NB4 (cell line): ENCODE measurements at regions not wholly inside any gene's neighbourhood (a gene's known extent, or its start where the extent isn't known, plus 50 kb on each side); places are given as distances from the start of the nearest gene placed in this dataset.

Experiments
- POLR2A ChIP-seq: IDR thresholded peaks from 2 replicates; pipeline ENCODE4 v1.6.1; 2011; ENCODE audit warnings: mild to moderate bottlenecking; ENCODE audit not compliant: insufficient read length; ENCODE audit errors: extremely low read depth
- TF ChIP-seq, protein P1 (sequence below): IDR thresholded peaks from one replicate; pipeline ENCODE4 v1.5.1; 2012; ENCODE audit warnings: low read depth, low read length
- TF ChIP-seq, protein P2 (sequence below): IDR thresholded peaks from 2 replicates; pipeline ENCODE4 v1.6.1; 2011; ENCODE audit warnings: low read depth, low read length

GRCh38 chr12:118841588-118841987, 139.8 kb upstream of the SRRM4 start:
- TF ChIP-seq, protein P1, sequence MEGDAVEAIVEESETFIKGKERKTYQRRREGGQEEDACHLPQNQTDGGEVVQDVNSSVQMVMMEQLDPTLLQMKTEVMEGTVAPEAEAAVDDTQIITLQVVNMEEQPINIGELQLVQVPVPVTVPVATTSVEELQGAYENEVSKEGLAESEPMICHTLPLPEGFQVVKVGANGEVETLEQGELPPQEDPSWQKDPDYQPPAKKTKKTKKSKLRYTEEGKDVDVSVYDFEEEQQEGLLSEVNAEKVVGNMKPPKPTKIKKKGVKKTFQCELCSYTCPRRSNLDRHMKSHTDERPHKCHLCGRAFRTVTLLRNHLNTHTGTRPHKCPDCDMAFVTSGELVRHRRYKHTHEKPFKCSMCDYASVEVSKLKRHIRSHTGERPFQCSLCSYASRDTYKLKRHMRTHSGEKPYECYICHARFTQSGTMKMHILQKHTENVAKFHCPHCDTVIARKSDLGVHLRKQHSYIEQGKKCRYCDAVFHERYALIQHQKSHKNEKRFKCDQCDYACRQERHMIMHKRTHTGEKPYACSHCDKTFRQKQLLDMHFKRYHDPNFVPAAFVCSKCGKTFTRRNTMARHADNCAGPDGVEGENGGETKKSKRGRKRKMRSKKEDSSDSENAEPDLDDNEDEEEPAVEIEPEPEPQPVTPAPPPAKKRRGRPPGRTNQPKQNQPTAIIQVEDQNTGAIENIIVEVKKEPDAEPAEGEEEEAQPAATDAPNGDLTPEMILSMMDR, result no peak
- no peak for TF ChIP-seq POLR2A
- TF ChIP-seq, protein P2, sequence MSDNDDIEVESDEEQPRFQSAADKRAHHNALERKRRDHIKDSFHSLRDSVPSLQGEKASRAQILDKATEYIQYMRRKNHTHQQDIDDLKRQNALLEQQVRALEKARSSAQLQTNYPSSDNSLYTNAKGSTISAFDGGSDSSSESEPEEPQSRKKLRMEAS, result no peak
